Upper lobe of right lung (tissue), 1 donor: ENCODE measurements at regions not wholly inside any gene's neighbourhood (a gene's known extent, or its start where the extent isn't known, plus 50 kb on each side); places are given as distances from the start of the nearest gene placed in this dataset.

Source experiments
- ATAC-seq: fragments of 200-7000 bp; cut with Tn5 transposase; one replicate; pipeline ENCODE4 v1.9.1; 2020; ENCODE audit warnings: mild to moderate bottlenecking, moderate library complexity
- DNase-seq: peaks from one replicate; pipeline ENCODE4 v3.0.0-alpha.2; 2020
- H3K27ac ChIP-seq: fragments of 200-600 bp; one replicate; pipeline ENCODE4 v1.8.0; 2022
- H3K27me3 ChIP-seq: fragments of 200-600 bp; one replicate; pipeline ENCODE4 v1.8.0; 2022; ENCODE audit warnings: mild to moderate bottlenecking
- H3K36me3 ChIP-seq: fragments of 200-600 bp; one replicate; pipeline ENCODE4 v1.8.0; 2022
- H3K4me1 ChIP-seq: fragments of 200-600 bp; one replicate; pipeline ENCODE4 v1.8.0; 2022
- H3K4me3 ChIP-seq: fragments of 200-600 bp; one replicate; pipeline ENCODE4 v1.8.0; 2022; ENCODE audit warnings: mild to moderate bottlenecking
- H3K9me3 ChIP-seq: fragments of 200-600 bp; one replicate; pipeline ENCODE4 v1.8.0; 2022
- intact Hi-C: fragments of 100-400 bp; cut with DNase I; formaldehyde crosslinking; loops from one replicate; pipeline ENCODE4 v1.11.0; 2022
- TF ChIP-seq, protein P1 (sequence below): fragments of 200-600 bp; IDR thresholded peaks from one replicate; pipeline ENCODE4 v1.8.0; 2022; ENCODE audit warnings: antibody characterized with exemption
- donor health status: DM: no; HTN: yes; CAD: no; lungs with severe emphysema.

GRCh38 chr3:19775765-19776164 lies 158.3 kb downstream of the EFHB start:
- intact Hi-C loops = no loop called here

GRCh38 chr3:19769694-19770093 lies 164.3 kb downstream of the EFHB start:
- no peaks in the 10 kb centered on the region for H3K27me3 ChIP-seq
- DNase-seq (no peak), ATAC-seq (no peak)
- TF ChIP-seq, protein P1, sequence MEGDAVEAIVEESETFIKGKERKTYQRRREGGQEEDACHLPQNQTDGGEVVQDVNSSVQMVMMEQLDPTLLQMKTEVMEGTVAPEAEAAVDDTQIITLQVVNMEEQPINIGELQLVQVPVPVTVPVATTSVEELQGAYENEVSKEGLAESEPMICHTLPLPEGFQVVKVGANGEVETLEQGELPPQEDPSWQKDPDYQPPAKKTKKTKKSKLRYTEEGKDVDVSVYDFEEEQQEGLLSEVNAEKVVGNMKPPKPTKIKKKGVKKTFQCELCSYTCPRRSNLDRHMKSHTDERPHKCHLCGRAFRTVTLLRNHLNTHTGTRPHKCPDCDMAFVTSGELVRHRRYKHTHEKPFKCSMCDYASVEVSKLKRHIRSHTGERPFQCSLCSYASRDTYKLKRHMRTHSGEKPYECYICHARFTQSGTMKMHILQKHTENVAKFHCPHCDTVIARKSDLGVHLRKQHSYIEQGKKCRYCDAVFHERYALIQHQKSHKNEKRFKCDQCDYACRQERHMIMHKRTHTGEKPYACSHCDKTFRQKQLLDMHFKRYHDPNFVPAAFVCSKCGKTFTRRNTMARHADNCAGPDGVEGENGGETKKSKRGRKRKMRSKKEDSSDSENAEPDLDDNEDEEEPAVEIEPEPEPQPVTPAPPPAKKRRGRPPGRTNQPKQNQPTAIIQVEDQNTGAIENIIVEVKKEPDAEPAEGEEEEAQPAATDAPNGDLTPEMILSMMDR = no peak
- H3K27ac ChIP-seq = no peak overlapping the region
- H3K9me3 ChIP-seq = no peaks in the 10 kb centered on the region
- H3K4me1 ChIP-seq = no peaks in the 10 kb centered on the region
- H3K36me3 ChIP-seq = no peaks in the 10 kb centered on the region
- intact Hi-C loops = no loop called here
- H3K4me3 ChIP-seq = no peak overlapping the region

More at GRCh38 chr3:19775765-19776164, 158.3 kb downstream of the EFHB start:
- DNase-seq (no peak), ATAC-seq (no peak)
- Histone ChIP-seq H3K27me3 (no peaks in the 10 kb centered on the region), H3K4me1 (no peaks in the 10 kb centered on the region), H3K36me3 (no peaks in the 10 kb centered on the region), H3K9me3 (no peaks in the 10 kb centered on the region), H3K4me3 (no peak overlapping the region), H3K27ac (no peak overlapping the region)
- TF ChIP-seq, protein P1 = no peak

DNA sequence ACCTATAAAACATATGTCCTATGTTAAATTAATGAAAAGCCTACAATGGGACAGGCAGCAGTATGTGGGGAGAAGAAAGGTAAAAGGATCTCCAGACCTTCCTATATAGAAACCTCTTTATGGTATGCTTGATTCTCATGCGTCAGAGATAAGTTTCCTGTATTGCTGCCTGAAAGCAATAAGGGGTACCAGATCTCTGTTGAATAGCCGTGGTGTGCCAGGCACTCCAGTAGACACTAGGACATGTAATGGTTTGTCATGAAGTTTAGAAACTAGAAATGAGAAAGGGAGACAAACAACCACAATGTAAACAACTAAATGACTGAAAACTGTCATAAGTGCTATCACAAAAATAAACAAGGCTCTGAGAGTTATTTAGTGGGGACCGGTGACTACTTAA lies 168.1 kb downstream of the EFHB start:
- Histone ChIP-seq H3K4me3 (no peak overlapping the region), H3K27ac (no peak overlapping the region), H3K36me3 (no peaks in the 10 kb centered on the region), H3K9me3 (no peaks in the 10 kb centered on the region), H3K4me1 (no peaks in the 10 kb centered on the region), H3K27me3 (no peaks in the 10 kb centered on the region)
- intact Hi-C loops = no loop called here
- ATAC-seq (no peak), DNase-seq (no peak)
- TF ChIP-seq, protein P1 = no peak

GRCh38 chr3:19757773-19758172 lies 176.2 kb downstream of the EFHB start:
- H3K9me3 ChIP-seq = no peaks in the 10 kb centered on the region
- DNase-seq (no peak), ATAC-seq (no peak)
- no peaks in the 10 kb centered on the region for H3K36me3 ChIP-seq
- intact Hi-C loops = no loop called here
- H3K27me3 ChIP-seq = no peaks in the 10 kb centered on the region
- no peak overlapping the region for H3K4me3 ChIP-seq
- H3K27ac ChIP-seq = no peak overlapping the region
- TF ChIP-seq, protein P1 = no peak
- no peaks in the 10 kb centered on the region for H3K4me1 ChIP-seq

GRCh38 chr3:19749448-19750017 lies 184.5 kb downstream of the EFHB start:
- H3K4me1 ChIP-seq = no peaks in the 10 kb centered on the region
- DNase-seq (peak; percentile 60), ATAC-seq (no peak)
- H3K4me3 ChIP-seq = no peak overlapping the region
- no peaks in the 10 kb centered on the region for H3K27me3 ChIP-seq
- H3K27ac ChIP-seq = no peak overlapping the region
- H3K9me3 ChIP-seq = no peaks in the 10 kb centered on the region
- intact Hi-C loops = no loop called here
- TF ChIP-seq, protein P1 = no peak
- H3K36me3 ChIP-seq = no peaks in the 10 kb centered on the region
